Transverse colon (tissue), 4 donors: ENCODE measurements at regions not wholly inside any gene's neighbourhood (a gene's known extent, or its start where the extent isn't known, plus 50 kb on each side); places are given as distances from the start of the nearest gene placed in this dataset.

Source experiments
- EP300 ChIP-seq: sonication (generic); formaldehyde crosslinking; IDR thresholded peaks from one replicate; pipeline ENCODE4 v1.6.1; 2017; ENCODE audit warnings: antibody characterized with exemption, low read depth
- POLR2AphosphoS5 ChIP-seq, 3 donors: sonication (generic); formaldehyde crosslinking; IDR thresholded peaks; one replicate each; pipeline ENCODE4 v1.6.1; 2016; ENCODE audit warnings: antibody characterized with exemption in 3 of 3
- TF ChIP-seq, protein P1 (sequence below), 5 experiments: fragments of 200-600 bp in 3 of 5; fragments of 450-650 bp in 2 of 5; sonication (generic) in 3 of 5; IDR thresholded peaks; 1 replicate in 2 of 5; 2 replicates in 3 of 5; pipeline ENCODE4 v1.5.1; 2016 to 2017; ENCODE audit warnings: antibody characterized with exemption in 5 of 5, inconsistent platforms in 3 of 5, mild to moderate bottlenecking in 2 of 5, moderate library complexity in 1 of 5

DNA sequence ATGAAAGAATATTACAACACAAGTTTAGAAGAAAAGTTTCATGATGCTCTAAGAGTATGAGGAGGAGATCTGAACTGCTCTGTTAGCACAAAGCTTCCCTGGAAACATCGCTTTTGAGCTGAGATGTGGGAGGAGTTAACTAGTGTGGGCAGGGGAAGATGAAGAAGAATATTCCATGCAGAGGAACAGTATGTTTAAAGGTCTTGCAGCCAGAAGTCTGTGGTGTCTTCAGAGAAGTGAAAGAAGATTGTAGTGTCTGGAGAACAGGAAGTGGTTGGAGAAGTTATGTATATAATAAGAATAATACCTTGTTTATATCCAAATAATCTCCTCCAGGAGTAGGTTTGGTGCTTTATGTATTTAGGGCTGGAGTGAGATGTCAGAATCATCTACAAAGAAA is 406.7 kb downstream of the MAN2A1 start:
- TF ChIP-seq, protein P1, sequence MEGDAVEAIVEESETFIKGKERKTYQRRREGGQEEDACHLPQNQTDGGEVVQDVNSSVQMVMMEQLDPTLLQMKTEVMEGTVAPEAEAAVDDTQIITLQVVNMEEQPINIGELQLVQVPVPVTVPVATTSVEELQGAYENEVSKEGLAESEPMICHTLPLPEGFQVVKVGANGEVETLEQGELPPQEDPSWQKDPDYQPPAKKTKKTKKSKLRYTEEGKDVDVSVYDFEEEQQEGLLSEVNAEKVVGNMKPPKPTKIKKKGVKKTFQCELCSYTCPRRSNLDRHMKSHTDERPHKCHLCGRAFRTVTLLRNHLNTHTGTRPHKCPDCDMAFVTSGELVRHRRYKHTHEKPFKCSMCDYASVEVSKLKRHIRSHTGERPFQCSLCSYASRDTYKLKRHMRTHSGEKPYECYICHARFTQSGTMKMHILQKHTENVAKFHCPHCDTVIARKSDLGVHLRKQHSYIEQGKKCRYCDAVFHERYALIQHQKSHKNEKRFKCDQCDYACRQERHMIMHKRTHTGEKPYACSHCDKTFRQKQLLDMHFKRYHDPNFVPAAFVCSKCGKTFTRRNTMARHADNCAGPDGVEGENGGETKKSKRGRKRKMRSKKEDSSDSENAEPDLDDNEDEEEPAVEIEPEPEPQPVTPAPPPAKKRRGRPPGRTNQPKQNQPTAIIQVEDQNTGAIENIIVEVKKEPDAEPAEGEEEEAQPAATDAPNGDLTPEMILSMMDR (IDR thresholded peaks at IDR 0.05): no peak
- TF ChIP-seq POLR2AphosphoS5 (IDR thresholded peaks at IDR 0.05) (no peak), EP300 (no peak)
